GM12878 (cell line): ENCODE measurements at regions not wholly inside any gene's neighbourhood (a gene's known extent, or its start where the extent isn't known, plus 50 kb on each side); places are given as distances from the start of the nearest gene placed in this dataset.

Experiments
- ATAC-seq: fragments of 200-7000 bp; cut with Tn5 transposase; 3 replicates; pipeline ENCODE4 v1.9.1; 2020; ENCODE audit warnings: mild to moderate bottlenecking, moderate library complexity
- BruUV-seq: library from RNA; stranded (reverse); fragments of 400-500 nt; replicated peaks from 2 replicates; lab custom pipeline; 2021; lab: Mats Ljungman, UMichigan
- CTCF ChIA-PET: fragments of 300-600 bp; sonication (Branson Sonifier 250); formaldehyde crosslinking; extraction: SDS; loops from one replicate; lab custom pipeline; 2021; ENCODE audit warnings: inconsistent platforms; lab: Yijun Ruan, JAX
- POLR2A ChIA-PET: fragments of 350-600 bp; formaldehyde crosslinking; extraction: SDS; loops from one replicate; lab custom pipeline; 2021; ENCODE audit warnings: inconsistent platforms; lab: Charles Lee
- RAD21 ChIA-PET: fragments of 300-600 bp; sonication (Branson Sonifier 250); formaldehyde crosslinking; loops from one replicate; lab custom pipeline; 2023; ENCODE audit warnings: antibody characterized with exemption; ENCODE audit not compliant: unreplicated experiment; lab: Charles Lee
- SMC1A ChIA-PET: fragments of 300-600 bp; sonication (Branson Sonifier 250); formaldehyde crosslinking; loops from one replicate; lab custom pipeline; 2023; ENCODE audit not compliant: unreplicated experiment, uncharacterized antibody; lab: Charles Lee
- DNase-seq: peaks from one replicate; pipeline ENCODE4 v3.0.0-alpha.2; 2011; ENCODE audit warnings: low read depth, low spot score
- FAIRE-seq: peaks from 3 replicates; lab custom pipeline; 2011; peaks lifted over from hg19 to GRCh38; lab: Jason Lieb, UNC
- H2AFZ ChIP-seq: 2 replicates; pipeline ENCODE4 v1.6.0; 2011; ENCODE audit warnings: low read depth, low read length, control low read depth; ENCODE audit not compliant: control insufficient read depth
- H3K27ac ChIP-seq: 2 replicates; pipeline ENCODE4 v1.5.1; 2011; ENCODE audit warnings: control low read depth; ENCODE audit not compliant: control insufficient read depth, insufficient read depth
- H3K27me3 ChIP-seq, 2 experiments: replicated peaks in 1 of 2; 2 replicates each; pipeline versions ENCODE4 v1.6.0 to v1.6.1; 2011; ENCODE audit warnings: low read length in 1 of 2; ENCODE audit not compliant: control insufficient read depth in 2 of 2, insufficient read depth in 2 of 2
- H3K36me3 ChIP-seq, 2 experiments: 2 replicates each; pipeline ENCODE4 v1.5.1; 2011; ENCODE audit warnings: low read length in 1 of 2; ENCODE audit not compliant: control insufficient read depth in 2 of 2, insufficient read depth in 2 of 2
- H3K4me1 ChIP-seq: 2 replicates; pipeline ENCODE4 v1.6.1; 2011; ENCODE audit warnings: mild to moderate bottlenecking, low read length, moderate library complexity, mixed read lengths; ENCODE audit not compliant: control insufficient read depth, insufficient read depth
- H3K4me2 ChIP-seq: 2 replicates; pipeline ENCODE4 v1.6.0; 2011; ENCODE audit warnings: control low read depth; ENCODE audit not compliant: control insufficient read depth, insufficient read depth
- H3K4me3 ChIP-seq: fragments of 200-600 bp; sonication (generic); 2 replicates; pipeline ENCODE4 v1.5.1; 2016
- H3K79me2 ChIP-seq: 2 replicates; pipeline ENCODE4 v1.6.0; 2011; ENCODE audit warnings: low read length; ENCODE audit not compliant: control insufficient read depth, insufficient read depth
- H3K9ac ChIP-seq: 2 replicates; pipeline ENCODE4 v1.8.0; 2011; ENCODE audit warnings: low read length, control low read depth, mixed read lengths; ENCODE audit not compliant: control insufficient read depth, insufficient read depth
- H3K9me3 ChIP-seq: replicated peaks from 3 replicates; pipeline ENCODE4 v1.5.1; 2011; ENCODE audit warnings: mild to moderate bottlenecking, low read length; ENCODE audit not compliant: control insufficient read depth, insufficient read depth
- H4K20me1 ChIP-seq: 2 replicates; pipeline ENCODE4 v1.6.0; 2011; ENCODE audit not compliant: control insufficient read depth, insufficient read depth
- BRCA1 ChIP-seq: IDR thresholded peaks from 2 replicates; pipeline ENCODE4 v1.6.1; 2011; ENCODE audit warnings: low read depth, low read length, improper control_type of control experiment
- CBX5 ChIP-seq: sonication (generic); IDR thresholded peaks from 2 replicates; pipeline ENCODE4 v1.6.1; 2016; ENCODE audit warnings: low read depth, moderate library complexity, mild to moderate bottlenecking, inconsistent platforms
- CEBPZ ChIP-seq: fragments of 150-350 bp; IDR thresholded peaks from 2 replicates; pipeline ENCODE4 v1.6.1; 2016; ENCODE audit warnings: low read depth, low read length
- PAX5 ChIP-seq: IDR thresholded peaks from 2 replicates; pipeline ENCODE4 v1.6.1; 2011; ENCODE audit warnings: low read depth, low read length, borderline replicate concordance
- PKNOX1 ChIP-seq: fragments of 450-650 bp; IDR thresholded peaks from 2 replicates; pipeline ENCODE4 v1.6.1; 2016; ENCODE audit warnings: mild to moderate bottlenecking
- SREBF2 ChIP-seq: IDR thresholded peaks from 2 replicates; pipeline ENCODE4 v1.6.1; 2012; ENCODE audit warnings: mild to moderate bottlenecking, low read length
- TAF1 ChIP-seq: IDR thresholded peaks from 2 replicates; pipeline ENCODE4 v1.6.1; 2011; ENCODE audit warnings: mild to moderate bottlenecking, low read depth, low read length, borderline replicate concordance
- ZBED1 ChIP-seq: IDR thresholded peaks from 2 replicates; pipeline ENCODE4 v1.6.1; 2016; ENCODE audit warnings: borderline replicate concordance
- ZNF207 ChIP-seq: fragments of 450-650 bp; IDR thresholded peaks from 2 replicates; pipeline ENCODE4 v1.6.1; 2014; ENCODE audit warnings: antibody characterized with exemption, mild to moderate bottlenecking, borderline replicate concordance
- WGBS: methylation state at CpG from one replicate; pipeline ENCODE4 v1.1.6; 2016; ENCODE audit warnings: low lambda C conversion rate; ENCODE audit not compliant: insufficient replicate concordance, insufficient coverage; ENCODE audit errors: missing lambda C conversion rate; 5-methylcytosine and 5-hydroxymethylcytosine counted together
- in situ Hi-C: fragments of 300-500 bp; cut with MboI; formaldehyde crosslinking; loops from 9 replicates; pipeline ENCODE4 v1.14.3; 2018; ENCODE audit warnings: mixed read lengths
- intact Hi-C: fragments of 100-400 bp; cut with micrococcal nuclease; formaldehyde crosslinking; loops from one replicate; pipeline ENCODE4 v1.14.2; 2022; ENCODE audit not compliant: unreplicated experiment

GRCh38 chr4:80142394-80143306 is 54.7 kb upstream of the PRDM8 start:
- FAIRE-seq (no peak), DNase-seq (no peak), ATAC-seq (no peak)
- H3K4me2 ChIP-seq, result no peak overlapping the region
- ChIA-PET CTCF (interaction anchor here (0.7 to 4.2 kb wide), 4 partner anchors 8 to 33 kb away, joined by 3 to 27 read pairs (median 3); no protein-coding TSS in a partner anchor), SMC1A (interaction anchor here (0.7 to 4.7 kb wide), 2 partner anchors 16 to 23 kb away, joined by 3 to 43 read pairs; no protein-coding TSS in a partner anchor), POLR2A (no interaction called here), RAD21 (no interaction called here)
- H4K20me1 ChIP-seq, result no peaks in the 10 kb centered on the region
- no peak overlapping the region for H3K4me3 ChIP-seq
- H3K9me3 ChIP-seq, result no peaks in the 10 kb centered on the region
- H3K36me3 ChIP-seq, result no peaks in the 10 kb centered on the region
- H3K27ac ChIP-seq, result no peak overlapping the region
- no peaks in the 10 kb centered on the region for H3K79me2 ChIP-seq
- intact Hi-C loops (no loop called here), in situ Hi-C loops (no loop called here)
- no TSS peak for BruUV-seq
- TF ChIP-seq ZBED1 (no peak), SREBF2 (no peak), CEBPZ (no peak), TAF1 (no peak), CBX5 (no peak), PAX5 (no peak), BRCA1 (no peak), ZNF207 (no peak), PKNOX1 (no peak)
- peaks cover 3% of the 10 kb centered on the region; the same call in 1 of the 2 replicates for H3K4me1 ChIP-seq
- no peak overlapping the region for H2AFZ ChIP-seq
- no peak overlapping the region for H3K9ac ChIP-seq
- WGBS, result 63% methylated on average over 4 of the region's 4 CpGs
- no peaks in the 10 kb centered on the region for H3K27me3 ChIP-seq
